ENCODE measurements at regions not wholly inside any gene's neighbourhood (a gene's known extent, or its start where the extent isn't known, plus 50 kb on each side); places are given as distances from the start of the nearest gene placed in this dataset.

GRCh38 chr5:179416114-179416822 is 71.0 kb upstream of the ADAMTS2 start:
- no peak overlapping the region for H3K27ac Mint-ChIP-seq (ENCODE audit: unreplicated experiment)
- H3K4me2 ChIP-seq (ENCODE audit: low read length): no peak overlapping the region
- H4K20me1 ChIP-seq (ENCODE audit: insufficient read depth, low read length): no peaks in the 10 kb centered on the region
- no peak overlapping the region for H2AFZ ChIP-seq (ENCODE audit: low read depth, low read length)
- H3K27me3 Mint-ChIP-seq (ENCODE audit: low read depth, unreplicated experiment): peaks cover 27% of the 10 kb centered on the region
- H3K9ac ChIP-seq (ENCODE audit: low read length): no peak overlapping the region
- no peak overlapping the region for H3K4me3 ChIP-seq (ENCODE audit: insufficient read depth, low read depth, low read length)
- H3K79me2 ChIP-seq (ENCODE audit: insufficient read depth, low read length): no peaks in the 10 kb centered on the region
- H3K36me3 ChIP-seq (ENCODE audit: insufficient read depth, low read length): no peaks in the 10 kb centered on the region
- no peaks in the 10 kb centered on the region for H3K9me3 ChIP-seq (ENCODE audit: insufficient read depth, low read depth, low read length)
- H3K4me1 Mint-ChIP-seq (ENCODE audit: low read depth, unreplicated experiment): no peaks in the 10 kb centered on the region
- no peak overlapping the region for H3K27ac ChIP-seq (ENCODE audit: low read depth, low read length)
- DNase-seq (ENCODE audit: low read depth) (no peak), FAIRE-seq (no peak)
- no peaks in the 10 kb centered on the region for H3K36me3 Mint-ChIP-seq (ENCODE audit: low read depth, unreplicated experiment)
- H3K27me3 ChIP-seq (ENCODE audit: insufficient read depth, low read length): no peaks in the 10 kb centered on the region
- H3K4me1 ChIP-seq (ENCODE audit: insufficient read depth, low read length): no peaks in the 10 kb centered on the region
- no peak for TF ChIP-seq EZH2 (IDR thresholded peaks at IDR 0.05; ENCODE audit: insufficient read depth, low read length)
- TF ChIP-seq CTCF (IDR thresholded peaks at IDR 0.05; ENCODE audit: insufficient read depth, low read depth, low read length): no peak
- peaks cover 2% of the 10 kb centered on the region for H3K9me3 Mint-ChIP-seq (ENCODE audit: unreplicated experiment)
- no peak overlapping the region for H3K4me3 Mint-ChIP-seq (ENCODE audit: unreplicated experiment)

GRCh38 chr5:179415291-179416060 is 70.2 kb upstream of the ADAMTS2 start:
- no peak overlapping the region for H3K4me3 ChIP-seq (ENCODE audit: insufficient read depth, low read depth, low read length)
- Mint-ChIP-seq H3K9me3 (ENCODE audit: unreplicated experiment) (peaks cover 2% of the 10 kb centered on the region), H3K27ac (ENCODE audit: unreplicated experiment) (no peak overlapping the region), H3K36me3 (ENCODE audit: low read depth, unreplicated experiment) (no peaks in the 10 kb centered on the region), H3K27me3 (ENCODE audit: low read depth, unreplicated experiment) (peaks cover 25% of the 10 kb centered on the region), H3K4me1 (ENCODE audit: low read depth, unreplicated experiment) (no peaks in the 10 kb centered on the region), H3K4me3 (ENCODE audit: unreplicated experiment) (no peak overlapping the region)
- H3K27me3 ChIP-seq (ENCODE audit: insufficient read depth, low read length): no peaks in the 10 kb centered on the region
- no peak overlapping the region for H2AFZ ChIP-seq (ENCODE audit: low read depth, low read length)
- H3K36me3 ChIP-seq (ENCODE audit: insufficient read depth, low read length): no peaks in the 10 kb centered on the region
- no peak for FAIRE-seq
- no peak overlapping the region for H3K9ac ChIP-seq (ENCODE audit: low read length)
- H3K4me2 ChIP-seq (ENCODE audit: low read length): no peak overlapping the region
- TF ChIP-seq EZH2 (IDR thresholded peaks at IDR 0.05; ENCODE audit: insufficient read depth, low read length): no peak
- TF ChIP-seq CTCF (IDR thresholded peaks at IDR 0.05; ENCODE audit: insufficient read depth, low read depth, low read length): no peak
- DNase-seq (ENCODE audit: low read depth): no peak
- H3K27ac ChIP-seq (ENCODE audit: low read depth, low read length): no peak overlapping the region
- no peaks in the 10 kb centered on the region for H3K4me1 ChIP-seq (ENCODE audit: insufficient read depth, low read length)
- H3K79me2 ChIP-seq (ENCODE audit: insufficient read depth, low read length): no peaks in the 10 kb centered on the region
- H4K20me1 ChIP-seq (ENCODE audit: insufficient read depth, low read length): no peaks in the 10 kb centered on the region
- H3K9me3 ChIP-seq (ENCODE audit: insufficient read depth, low read depth, low read length): no peaks in the 10 kb centered on the region

Data from astrocyte (in vitro differentiated cells and primary cell).